Mucosa of descending colon (tissue), 3 donors: ENCODE measurements at regions not wholly inside any gene's neighbourhood (a gene's known extent, or its start where the extent isn't known, plus 50 kb on each side); places are given as distances from the start of the nearest gene placed in this dataset.

ENCODE experiments used
- ATAC-seq: fragments of 200-7000 bp; cut with Tn5 transposase; one replicate; pipeline ENCODE4 v1.9.1; 2020; ENCODE audit warnings: mild to moderate bottlenecking, moderate library complexity
- DNase-seq, 3 donors: peaks; one replicate each; pipeline ENCODE4 v3.0.0-alpha.2; 2020
- H3K36me3 ChIP-seq: fragments of 200-600 bp; one replicate; pipeline ENCODE4 v1.8.0; 2021; ENCODE audit warnings: low read depth, mild to moderate bottlenecking
- H3K4me1 ChIP-seq: fragments of 200-600 bp; one replicate; pipeline ENCODE4 v1.8.0; 2021; ENCODE audit warnings: low read depth, mild to moderate bottlenecking
- H3K4me3 ChIP-seq: fragments of 200-600 bp; one replicate; pipeline ENCODE4 v1.8.0; 2021; ENCODE audit warnings: mild to moderate bottlenecking
- H3K9me3 ChIP-seq: fragments of 200-600 bp; one replicate; pipeline ENCODE4 v1.8.0; 2021; ENCODE audit warnings: mild to moderate bottlenecking
- CTCF ChIP-seq: fragments of 200-600 bp; IDR thresholded peaks from one replicate; pipeline ENCODE4 v1.8.0; 2022; ENCODE audit warnings: antibody characterized with exemption, mild to moderate bottlenecking
- intact Hi-C, 2 donors: fragments of 100-400 bp; cut with DNase I in 1 of 2; cut with micrococcal nuclease in 1 of 2; formaldehyde crosslinking; loops; one replicate each; pipeline versions ENCODE4 v1.11.0 to v1.11.1; 2022; cut with DNase I, micrococcal nuclease
- donor health status: DM: no; HTN: no; CAD: no; lungs with moderate emphysema.
- donor health status: DM: no; HTN: no; CAD: no.
- donor health status: DM: no; HTN: yes; CAD: no.

GRCh38 chr14:30284808-30285207 is 274.1 kb upstream of the G2E3 start:
- Histone ChIP-seq H3K36me3 (no peaks in the 10 kb centered on the region), H3K9me3 (no peaks in the 10 kb centered on the region), H3K4me3 (no peak overlapping the region), H3K4me1 (no peaks in the 10 kb centered on the region)
- no peak for TF ChIP-seq CTCF
- ATAC-seq (no peak), DNase-seq (no peak)
- intact Hi-C loops: no loop called here

- H3K36me3 ChIP-seq: no peaks in the 10 kb centered on the region
- H3K4me3 ChIP-seq: no peak overlapping the region
- H3K9me3 ChIP-seq: no peaks in the 10 kb centered on the region
- ATAC-seq (no peak), DNase-seq (no peak)
- H3K4me1 ChIP-seq: no peaks in the 10 kb centered on the region
- intact Hi-C loops: no loop called here
- no peak for TF ChIP-seq CTCF
Measured at GRCh38 chr14:30287579-30288445, 271.1 kb upstream of the G2E3 start.

GRCh38 chr14:30290001-30290400 is 269.0 kb upstream of the G2E3 start:
- ATAC-seq (no peak), DNase-seq (no peak)
- Histone ChIP-seq H3K4me1 (no peaks in the 10 kb centered on the region), H3K36me3 (no peaks in the 10 kb centered on the region), H3K9me3 (no peaks in the 10 kb centered on the region), H3K4me3 (no peak overlapping the region)
- intact Hi-C loops: no loop called here
- no peak for TF ChIP-seq CTCF

- no peaks in the 10 kb centered on the region for H3K9me3 ChIP-seq
- ATAC-seq: no peak
- intact Hi-C loops: no loop called here
Measured at GRCh38 chr14:30291216-30291615, 267.7 kb upstream of the G2E3 start.

GRCh38 chr14:30292541-30292940 is 266.4 kb upstream of the G2E3 start:
- ATAC-seq (no peak), DNase-seq (no peak)
- H3K4me1 ChIP-seq: no peaks in the 10 kb centered on the region
- no peak overlapping the region for H3K4me3 ChIP-seq
- no peak for TF ChIP-seq CTCF
- intact Hi-C loops: no loop called here
- no peaks in the 10 kb centered on the region for H3K36me3 ChIP-seq
- no peaks in the 10 kb centered on the region for H3K9me3 ChIP-seq

More at GRCh38 chr14:30291216-30291615, 267.7 kb upstream of the G2E3 start:
- H3K4me1 ChIP-seq: no peaks in the 10 kb centered on the region
- H3K4me3 ChIP-seq: no peak overlapping the region
- no peak for TF ChIP-seq CTCF
- no peaks in the 10 kb centered on the region for H3K36me3 ChIP-seq
- DNase-seq: no peak
